HG03097 (cell line): ENCODE measurements at regions not wholly inside any gene's neighbourhood (a gene's known extent, or its start where the extent isn't known, plus 50 kb on each side); places are given as distances from the start of the nearest gene placed in this dataset.
"Not testable (repeated sequence)": the region's sequence is repeated elsewhere in the genome, so short reads cannot be mapped to it uniquely, and the experiment has no call there.

Source experiments
- ATAC-seq: cut with Tn5 transposase; IDR thresholded peaks from one replicate; pipeline ENCODE4 v1.9.1; 2021; ENCODE audit not compliant: unreplicated experiment, low FRiP score

DNA sequence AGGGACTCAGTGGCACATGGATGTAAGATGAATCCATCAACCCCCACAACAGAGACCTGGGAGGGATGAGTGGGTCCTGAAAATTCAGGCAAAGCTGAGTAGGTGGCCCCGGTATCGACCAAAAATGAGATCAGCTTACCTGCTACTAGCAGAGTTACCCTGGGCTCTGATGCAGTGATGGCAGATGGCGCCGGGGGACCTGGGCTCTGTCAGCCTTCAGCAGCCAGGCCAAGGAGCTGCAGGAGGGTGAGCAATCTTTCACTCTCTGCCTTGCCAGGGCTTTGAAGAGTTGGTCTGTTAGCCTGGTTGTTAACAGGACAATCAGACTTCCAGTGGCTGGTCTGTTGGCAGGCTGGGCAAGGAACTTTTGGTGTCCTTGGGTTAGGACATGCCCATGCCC lies 1054.8 kb downstream of the SI start:
- ATAC-seq, result no peak

DNA sequence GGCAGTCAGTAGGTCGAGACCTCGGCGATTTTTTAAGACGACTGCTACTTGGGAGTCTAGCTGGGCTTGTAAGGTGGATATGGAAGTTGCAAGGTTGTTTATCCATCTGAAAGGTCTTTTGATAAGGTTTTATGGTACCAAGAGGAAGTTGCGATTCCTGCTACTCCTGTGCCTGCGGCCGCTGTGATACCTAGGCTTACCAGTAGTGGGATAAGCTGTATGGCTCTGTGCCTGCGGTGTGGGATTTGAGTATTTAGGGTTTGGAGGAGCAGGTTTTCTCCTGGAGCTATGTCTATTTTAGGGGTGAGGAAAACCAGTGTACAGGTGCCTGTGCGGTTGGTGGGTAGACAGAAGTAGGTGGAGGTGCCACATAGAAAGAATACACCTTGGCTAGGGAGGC lies 1059.8 kb downstream of the SI start:
- no peak for ATAC-seq

DNA sequence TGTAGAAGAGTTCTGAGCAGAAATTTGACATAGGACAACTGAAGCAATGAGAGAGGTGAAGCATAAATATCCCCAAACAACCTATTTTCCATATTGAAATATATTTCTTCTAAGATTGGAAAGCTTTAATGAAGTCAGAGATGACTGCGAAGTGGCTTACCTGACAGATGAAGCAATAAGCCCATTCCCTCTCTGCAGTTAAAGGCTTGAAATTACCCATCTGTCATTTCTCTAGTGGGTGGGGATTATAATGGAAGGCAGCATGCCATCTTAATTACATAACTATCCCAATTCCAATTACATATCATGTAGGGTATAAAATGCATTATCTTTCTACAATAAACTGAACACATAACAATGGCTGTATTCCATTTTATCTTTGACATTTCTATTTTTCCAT lies 1070.5 kb downstream of the SI start:
- ATAC-seq, result no peak

DNA sequence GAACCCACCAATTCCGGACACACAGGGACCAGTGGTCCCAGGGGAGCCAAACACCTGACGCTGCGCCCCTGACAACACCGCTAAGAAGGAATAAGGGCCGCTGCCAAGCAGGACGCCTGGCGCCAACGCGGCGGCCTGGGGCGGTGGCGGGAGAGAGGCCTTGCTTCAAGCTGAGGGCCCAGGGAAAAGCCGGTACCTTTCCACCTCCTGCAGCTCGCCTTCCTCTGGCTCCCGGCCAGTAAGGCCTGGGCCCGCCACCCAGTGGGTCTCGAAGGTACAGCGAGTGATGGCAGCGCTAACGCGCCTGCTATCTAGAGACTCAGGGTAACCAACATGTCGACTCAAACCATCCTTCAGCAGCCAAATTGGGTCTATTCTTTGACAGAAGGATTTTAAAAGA lies 1074.1 kb downstream of the SI start:
- no peak for ATAC-seq

DNA sequence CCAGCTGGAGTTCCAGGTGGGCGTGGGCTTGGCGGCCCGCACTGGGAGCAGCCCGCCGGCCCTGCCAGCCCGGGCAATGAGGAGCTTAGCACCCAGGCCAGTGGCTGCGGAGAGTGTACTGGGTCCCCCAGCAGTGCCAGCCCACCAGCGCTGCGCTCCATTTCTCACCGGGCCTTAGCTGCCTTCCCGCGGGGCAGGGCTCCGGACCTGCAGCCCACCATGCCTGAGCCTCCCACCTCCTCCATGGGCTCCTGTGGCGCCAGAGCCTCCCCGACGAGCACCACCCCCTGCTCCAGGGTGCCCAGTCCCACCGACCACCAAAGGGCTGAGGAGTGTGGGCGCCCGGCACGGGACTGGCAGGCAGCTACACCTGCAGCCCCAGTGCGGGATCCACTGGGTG lies 1075.3 kb downstream of the SI start:
- not testable (repeated sequence) for ATAC-seq

DNA sequence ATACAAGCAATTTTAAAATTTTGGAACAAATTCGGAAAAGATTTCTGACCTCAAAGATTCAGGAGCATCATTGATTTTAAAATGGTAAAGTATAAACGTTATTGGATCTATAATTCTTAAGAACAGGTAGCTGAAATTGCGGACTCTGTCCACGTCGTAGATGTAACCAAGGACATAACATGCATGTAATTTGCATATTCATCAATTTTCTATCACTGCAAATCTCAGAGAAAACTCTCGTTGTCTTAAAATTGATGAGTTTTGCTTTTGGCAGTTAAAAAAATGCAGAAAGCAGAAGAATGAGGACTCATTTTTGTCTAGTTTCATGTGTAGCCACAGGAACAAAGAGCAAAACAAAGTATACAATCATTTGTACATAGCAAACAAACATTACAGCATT lies 1094.4 kb downstream of the SI start:
- ATAC-seq, result no peak

DNA sequence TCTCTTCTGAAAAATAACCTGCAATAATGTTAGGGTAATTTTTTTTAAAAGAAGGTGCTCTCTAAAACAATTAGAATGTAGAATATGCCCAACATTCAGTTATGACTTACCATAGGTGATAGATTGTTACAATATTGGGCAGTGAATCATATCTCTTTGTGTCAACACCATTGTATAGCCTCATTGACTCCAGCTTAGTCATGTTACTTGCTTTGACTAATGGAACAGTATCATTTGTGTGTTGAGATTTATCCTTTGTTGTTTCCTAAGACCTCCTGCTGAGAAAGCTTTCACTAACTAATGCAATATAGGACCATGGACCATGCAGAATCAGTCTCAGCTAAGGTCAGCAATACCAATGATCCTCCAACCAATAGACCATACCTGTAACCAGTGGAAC lies 1106.4 kb downstream of the SI start:
- ATAC-seq, result no peak

DNA sequence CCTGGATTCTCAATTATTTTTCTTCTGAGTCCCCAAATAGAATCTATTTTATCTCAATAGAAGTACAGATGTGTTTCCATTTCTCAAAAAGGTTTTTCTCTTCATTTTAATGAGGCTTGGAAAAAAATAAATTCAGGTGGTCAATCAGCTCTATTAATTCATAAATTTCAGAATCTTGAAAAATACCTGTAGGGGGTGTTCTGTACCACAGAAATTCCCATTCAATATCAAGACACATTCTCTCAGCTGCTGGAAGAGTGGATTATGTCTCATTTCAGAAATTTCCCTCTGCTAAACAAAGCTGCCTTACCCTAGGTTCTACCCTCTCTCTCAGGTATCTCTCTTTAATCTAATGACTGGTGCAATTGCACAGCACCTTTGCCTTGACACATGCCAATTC lies 1121.2 kb downstream of the SI start:
- ATAC-seq, result no peak

DNA sequence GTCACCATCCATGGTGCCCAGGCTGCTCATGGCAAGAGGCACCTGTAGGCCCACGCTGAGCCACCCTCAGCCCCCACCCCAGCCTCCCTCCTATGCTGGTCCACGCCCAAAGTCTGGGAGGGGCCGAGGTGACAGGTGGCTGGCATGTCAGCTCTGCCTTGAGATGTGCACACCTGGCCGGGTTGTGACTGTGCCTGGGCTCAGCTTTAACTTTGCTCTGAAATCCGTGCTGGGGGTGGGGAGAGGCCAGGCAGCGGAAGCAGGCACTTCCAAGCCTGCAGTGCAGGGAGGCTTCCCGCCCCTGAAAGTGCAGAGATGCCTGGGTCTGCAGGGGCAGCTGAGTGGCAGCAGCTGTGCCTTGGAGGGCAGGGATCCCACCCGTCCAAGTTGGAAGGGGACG lies 1124.8 kb downstream of the SI start:
- ATAC-seq, result no peak

DNA sequence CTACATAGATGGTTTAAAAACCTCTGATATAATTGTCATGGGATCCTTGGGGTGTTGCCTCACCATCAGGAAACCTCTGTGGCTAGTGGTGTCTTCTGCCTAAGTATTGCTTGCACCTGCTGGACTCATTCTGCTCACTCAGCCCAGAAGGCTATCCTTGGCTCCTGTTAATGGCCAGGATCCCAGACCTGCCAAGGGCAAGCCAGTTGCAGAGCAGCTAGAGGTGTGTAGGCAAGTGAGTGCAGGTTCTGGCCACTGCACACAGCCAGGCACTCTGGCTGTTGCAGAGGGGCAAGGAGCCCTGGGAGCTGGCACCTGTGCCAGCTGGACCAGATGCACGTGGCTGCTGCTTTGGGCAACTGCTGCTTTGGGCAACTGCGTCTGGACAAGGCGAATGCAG lies 1125.8 kb downstream of the SI start:
- ATAC-seq, result no peak

DNA sequence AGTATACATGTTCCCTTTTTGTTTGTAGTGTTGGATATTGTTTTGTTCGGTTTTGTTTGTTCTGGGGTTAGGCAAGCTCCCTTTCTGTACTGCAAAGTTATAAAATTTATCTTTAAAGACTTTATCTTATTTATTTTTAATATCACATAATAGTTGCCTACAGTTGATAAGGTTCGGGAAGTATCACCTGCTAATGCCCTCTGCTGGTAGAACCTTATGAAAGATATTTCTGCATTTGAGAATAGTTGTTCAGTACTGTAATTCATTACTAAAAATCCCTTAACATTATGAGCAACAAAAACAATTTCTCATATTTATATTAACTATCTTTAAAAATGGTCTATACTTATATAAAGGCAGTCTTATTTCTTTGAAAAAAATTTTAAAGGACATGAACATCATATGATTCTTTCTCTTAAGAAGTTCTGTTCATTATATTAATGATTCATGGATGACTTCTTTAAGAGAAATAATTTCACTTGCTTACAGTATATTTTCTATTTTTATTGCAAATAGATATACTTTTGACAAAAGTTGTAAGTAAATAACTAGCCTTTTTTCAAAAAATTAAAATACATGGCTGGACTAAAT lies 1126.8 kb downstream of the SI start:
- ATAC-seq, result no peak

DNA sequence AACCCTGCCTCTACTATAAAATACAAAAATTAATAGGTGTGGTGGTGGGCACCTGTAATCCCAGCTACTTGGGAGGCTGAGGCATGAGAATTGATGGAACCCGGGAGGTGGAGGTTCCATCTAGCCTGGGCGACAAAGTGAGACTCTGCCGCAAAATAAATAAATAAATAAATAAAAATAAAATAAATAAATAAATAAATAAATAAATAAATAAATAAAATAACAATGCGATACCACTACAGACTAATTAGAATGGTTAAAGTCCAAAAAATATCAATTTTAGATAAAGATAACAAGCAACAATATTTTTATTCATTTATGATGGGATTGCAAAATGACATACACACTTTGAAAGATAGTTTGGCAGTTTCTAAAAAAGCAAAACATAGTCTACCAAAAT lies 1131.5 kb downstream of the SI start:
- ATAC-seq, result no peak

DNA sequence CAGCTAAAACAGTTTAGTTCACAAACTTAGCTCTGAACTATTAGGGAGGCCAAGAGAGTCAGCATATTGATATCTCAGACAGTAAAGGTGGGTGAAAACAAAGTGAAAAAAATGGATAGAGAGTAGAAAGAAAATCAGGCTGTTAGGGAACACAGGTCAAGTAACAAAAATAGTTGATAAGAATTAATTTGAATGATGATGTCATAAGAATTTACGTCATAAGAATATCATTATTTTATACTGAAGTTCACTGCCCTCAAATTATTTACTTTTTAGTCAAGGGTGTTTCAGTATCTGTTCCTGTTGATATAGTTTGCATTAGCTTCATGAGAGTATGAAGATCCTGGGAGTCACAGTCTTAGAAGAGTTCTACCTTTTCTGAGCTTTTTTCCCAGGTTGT lies 1134.6 kb downstream of the SI start:
- no peak for ATAC-seq

DNA sequence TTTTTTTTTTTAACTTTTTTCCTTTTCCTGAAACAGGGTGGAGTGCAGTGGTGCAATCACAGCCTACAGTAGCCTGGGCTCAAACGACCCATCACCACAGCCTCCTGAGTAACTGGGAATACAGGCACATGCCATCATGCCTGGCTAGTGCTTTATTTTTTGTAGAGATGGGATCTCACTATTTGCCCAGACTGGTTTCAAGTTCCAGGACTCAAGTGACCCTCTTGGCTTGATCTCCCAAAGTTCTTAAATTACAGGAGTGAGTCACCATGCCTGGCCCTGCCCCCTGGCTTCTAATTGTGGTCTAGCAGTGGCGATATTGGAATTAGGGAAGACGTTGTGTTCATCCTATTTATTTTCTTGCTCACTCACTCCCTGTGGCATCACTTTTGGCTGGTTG lies 1138.4 kb downstream of the SI start:
- no peak for ATAC-seq

DNA sequence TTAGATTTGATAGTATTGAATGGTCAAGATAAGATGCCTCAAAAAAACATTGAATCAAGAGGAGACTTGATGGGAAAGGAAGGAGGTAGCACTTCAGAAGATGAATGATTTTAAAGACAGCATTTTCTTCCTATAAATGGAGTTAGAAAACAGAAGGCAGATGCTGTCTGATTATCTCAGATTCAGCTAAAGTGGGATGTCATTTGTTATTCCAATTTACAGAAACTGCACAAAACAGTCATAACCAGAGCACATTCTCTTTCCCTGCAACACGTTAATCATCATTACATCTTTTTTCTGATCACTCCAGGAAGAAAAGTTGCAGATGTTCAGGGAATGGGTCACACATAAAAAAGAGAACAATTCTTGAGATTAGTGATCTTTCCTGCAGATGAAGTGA lies 1141.8 kb downstream of the SI start:
- no peak for ATAC-seq

DNA sequence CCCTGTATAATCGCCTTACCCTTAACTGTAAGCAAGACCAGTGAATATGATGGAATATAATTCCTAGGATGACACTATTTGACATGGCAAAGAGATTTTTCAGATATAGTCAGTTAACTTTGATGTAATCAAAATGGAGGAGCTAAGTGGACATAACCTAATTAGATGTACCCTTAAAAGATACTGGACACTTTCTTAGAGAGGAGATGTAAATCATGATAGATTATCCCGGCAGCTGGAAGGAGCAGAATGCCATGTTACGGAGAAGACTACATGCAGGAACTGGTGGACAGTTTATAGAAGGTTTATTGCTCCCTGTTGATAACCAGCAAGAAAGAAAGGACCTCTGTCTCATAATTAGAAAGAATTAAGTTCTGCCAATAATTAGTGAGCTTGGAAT lies 1142.9 kb downstream of the SI start:
- ATAC-seq, result no peak

DNA sequence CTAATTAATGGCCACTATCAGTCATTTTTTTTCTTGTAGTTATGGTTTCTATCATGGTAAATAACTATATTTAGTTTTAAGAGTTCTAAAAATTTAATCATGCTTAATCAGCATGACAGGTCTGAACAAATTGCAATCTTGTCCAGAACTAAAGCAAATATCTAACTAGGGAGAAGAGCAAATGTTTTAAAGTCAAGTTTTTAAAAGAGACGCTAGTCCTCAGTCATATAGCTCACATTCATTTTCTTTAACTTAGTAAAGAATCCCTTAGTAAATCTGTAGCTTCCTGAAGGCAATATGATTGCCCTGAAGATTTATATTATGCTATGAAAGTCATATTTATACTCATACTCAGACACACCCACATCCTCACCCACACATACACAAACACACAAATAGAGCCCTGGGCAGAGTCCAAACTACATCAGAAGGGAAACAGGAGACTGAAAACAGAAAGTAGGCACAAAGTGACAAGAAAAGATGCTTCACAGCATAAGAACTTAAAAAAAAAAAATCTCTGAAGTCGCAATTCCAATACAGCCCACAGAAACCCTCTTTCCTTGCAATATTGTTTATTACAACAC lies 1149.1 kb downstream of the SI start:
- ATAC-seq, result no peak

DNA sequence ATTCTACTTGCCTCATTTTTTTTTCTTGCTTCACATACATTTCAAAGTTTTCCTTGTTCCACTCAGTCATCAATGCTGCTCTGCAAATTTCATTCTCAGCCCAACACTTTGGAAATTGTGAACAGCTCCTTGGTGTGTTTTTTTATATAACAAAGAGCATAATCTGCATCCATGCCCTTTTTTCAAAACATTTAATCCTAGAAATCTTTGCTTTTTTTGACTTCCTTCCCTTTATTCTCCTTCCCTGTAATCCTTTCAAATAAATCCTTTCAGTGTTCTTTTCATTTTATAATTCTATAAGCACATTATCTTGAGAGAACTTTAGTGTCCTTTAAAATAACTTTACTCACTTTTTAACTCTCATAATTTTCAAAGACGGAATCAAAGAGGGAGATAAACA lies 1150.8 kb downstream of the SI start:
- no peak for ATAC-seq

DNA sequence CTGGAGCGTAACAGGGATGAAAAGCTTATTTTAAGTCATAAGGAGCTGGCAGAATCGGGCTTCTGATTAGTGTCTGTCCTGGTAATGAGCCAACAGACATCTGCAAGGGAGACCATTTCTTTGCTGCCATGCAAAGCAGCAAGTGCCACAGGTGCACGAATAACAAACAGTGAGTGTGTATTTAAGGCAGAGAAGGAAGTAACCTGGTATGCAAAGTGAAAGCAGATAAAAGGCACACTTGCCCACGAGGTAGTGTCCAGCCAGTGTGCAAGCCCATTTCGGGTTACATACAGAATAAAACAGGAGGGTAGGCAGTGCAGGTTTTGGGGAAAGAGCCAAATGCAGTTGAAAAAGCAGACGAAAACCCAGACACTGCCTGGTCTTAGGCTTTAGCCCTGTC lies 1153.7 kb downstream of the SI start:
- no peak for ATAC-seq

DNA sequence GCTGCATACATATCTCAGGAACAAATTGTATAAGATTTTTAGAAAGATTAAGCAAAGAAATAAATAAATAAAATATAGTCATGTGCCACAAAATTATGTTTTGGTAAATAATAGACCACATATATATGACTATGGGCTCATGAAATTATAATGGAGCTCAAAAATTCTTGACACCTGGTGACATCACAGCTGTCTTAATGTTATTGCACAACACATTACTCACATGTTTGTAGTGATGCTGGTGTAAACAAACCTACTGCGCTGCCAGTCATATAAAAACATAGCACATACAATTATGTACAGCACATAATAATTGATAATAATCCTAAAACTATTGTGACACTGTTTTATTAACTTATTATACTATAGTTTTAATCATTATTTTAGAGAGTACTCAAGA lies 1159.1 kb downstream of the SI start:
- no peak for ATAC-seq

DNA sequence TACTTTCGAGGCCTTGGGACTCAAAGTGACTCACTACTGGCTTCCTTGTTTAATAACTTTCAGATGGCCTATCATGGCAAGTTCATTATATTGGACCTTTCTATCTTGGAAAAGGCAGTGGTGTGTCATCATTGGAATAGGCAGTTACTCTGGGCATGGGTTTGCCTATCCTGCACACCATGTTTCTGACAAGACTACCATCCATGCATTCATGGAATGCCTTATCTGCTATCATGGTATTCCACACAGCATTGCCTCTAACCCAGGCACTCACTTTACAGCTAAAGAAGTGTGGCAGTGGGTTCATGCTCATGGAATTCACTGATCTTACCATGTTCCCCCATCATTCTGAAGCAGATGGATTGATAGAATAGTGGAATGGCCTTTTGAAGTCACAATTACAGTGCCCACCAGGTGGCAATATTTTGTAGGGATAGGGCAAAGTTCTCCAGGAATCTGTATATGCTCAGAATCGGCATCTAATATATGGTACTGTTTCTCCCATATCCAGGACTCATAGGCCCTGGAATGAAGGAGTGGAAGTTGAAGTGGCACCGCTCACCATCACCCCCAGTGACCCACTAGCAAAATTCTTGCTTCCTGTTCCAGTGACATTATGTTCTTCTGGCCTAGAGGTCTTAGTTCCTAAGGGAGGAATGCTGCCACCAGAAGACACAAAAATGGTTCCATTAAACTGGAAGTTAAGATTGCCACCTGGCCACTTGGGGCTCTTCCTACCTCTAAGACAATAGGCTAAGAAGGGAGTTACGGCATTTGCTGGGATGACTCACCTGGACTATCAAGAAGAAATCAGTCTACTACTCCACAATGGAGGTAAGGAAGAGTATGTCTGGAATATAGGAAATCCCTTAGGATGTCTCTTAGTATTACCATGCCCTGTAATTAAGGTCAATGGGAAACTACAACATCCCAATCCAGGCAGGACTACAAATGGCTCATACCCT lies 1161.4 kb downstream of the SI start:
- no peak for ATAC-seq

DNA sequence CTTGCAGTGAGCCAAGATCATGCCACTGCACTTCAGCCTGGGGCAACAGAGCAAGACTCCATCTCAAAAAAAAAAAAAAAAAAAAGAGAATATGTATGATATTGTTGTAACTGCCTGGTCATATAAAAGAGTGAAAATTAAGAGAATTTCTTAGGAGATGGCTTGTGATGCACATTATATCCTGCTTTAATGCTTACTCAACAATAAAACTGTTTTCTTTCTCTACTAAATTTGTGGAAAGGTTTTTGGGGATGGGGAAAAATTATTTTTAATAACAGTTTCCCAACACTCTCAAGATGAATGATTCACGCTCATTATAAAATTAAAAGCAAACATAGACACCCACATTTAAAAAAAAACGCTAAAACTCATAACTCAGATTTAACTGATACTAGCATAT lies 1163.0 kb downstream of the SI start:
- no peak for ATAC-seq
